Activated CD4-positive, alpha-beta T cell treated with anti-CD3 and anti-CD28 coated beads, Interleukin-2, amount 10 ng/mL, durations not matched to agents 7 days and 5 days (primary cell): ENCODE measurements at regions not wholly inside any gene's neighbourhood (a gene's known extent, or its start where the extent isn't known, plus 50 kb on each side); places are given as distances from the start of the nearest gene placed in this dataset.
"Not testable (repeated sequence)": the region's sequence is repeated elsewhere in the genome, so short reads cannot be mapped to it uniquely, and the experiment has no call there.

Experiments used
- CTCF ChIA-PET: fragments of 350-600 bp; sonication (Branson Sonifier 250); formaldehyde crosslinking; loops from one replicate; lab custom pipeline; 2021; ENCODE audit warnings: antibody characterized with exemption; lab: Charles Lee
- POLR2A ChIA-PET: fragments of 350-600 bp; sonication (Branson Sonifier 250); formaldehyde crosslinking; loops from one replicate; lab custom pipeline; 2021; ENCODE audit warnings: antibody characterized with exemption; lab: Charles Lee
- DNase-seq: peaks from one replicate; pipeline ENCODE4 v3.0.0-alpha.2; 2020
- H3K27ac Mint-ChIP-seq: one replicate; pipeline ENCODE4 v1.8.0; 2021; ENCODE audit warnings: mild to moderate bottlenecking, moderate library complexity, mixed read lengths
- H3K27me3 Mint-ChIP-seq: one replicate; pipeline ENCODE4 v1.8.0; 2021; ENCODE audit warnings: mixed read lengths
- H3K36me3 Mint-ChIP-seq: one replicate; pipeline ENCODE4 v1.8.0; 2021; ENCODE audit warnings: low read depth, mixed read lengths
- H3K4me1 Mint-ChIP-seq: one replicate; pipeline ENCODE4 v1.8.0; 2021; ENCODE audit warnings: mixed read lengths
- H3K4me3 Mint-ChIP-seq: one replicate; pipeline ENCODE4 v1.8.0; 2021; ENCODE audit warnings: mild to moderate bottlenecking, moderate library complexity, mixed read lengths
- H3K9me3 Mint-ChIP-seq: one replicate; pipeline ENCODE4 v1.8.0; 2021; ENCODE audit warnings: mixed read lengths

GRCh38 chr14:105879503-105879866 lies 353.1 kb downstream of the TMEM121 start:
- H3K27me3 Mint-ChIP-seq = peaks cover 37% of the 10 kb centered on the region
- H3K36me3 Mint-ChIP-seq = no peaks in the 10 kb centered on the region
- no peak overlapping the region for H3K4me3 Mint-ChIP-seq
- peaks cover 5% of the 10 kb centered on the region for H3K4me1 Mint-ChIP-seq
- peak overlapping the region; percentile 57 for H3K27ac Mint-ChIP-seq
- CTCF ChIA-PET = no interaction called here
- no peak for DNase-seq
- POLR2A ChIA-PET = no interaction called here
- H3K9me3 Mint-ChIP-seq = no peaks in the 10 kb centered on the region

- H3K27me3 Mint-ChIP-seq = peaks cover 32% of the 10 kb centered on the region
- POLR2A ChIA-PET = no interaction called here
These were observed 353.6 kb downstream of the TMEM121 start for GRCh38 chr14:105879867-105880561.

DNA sequence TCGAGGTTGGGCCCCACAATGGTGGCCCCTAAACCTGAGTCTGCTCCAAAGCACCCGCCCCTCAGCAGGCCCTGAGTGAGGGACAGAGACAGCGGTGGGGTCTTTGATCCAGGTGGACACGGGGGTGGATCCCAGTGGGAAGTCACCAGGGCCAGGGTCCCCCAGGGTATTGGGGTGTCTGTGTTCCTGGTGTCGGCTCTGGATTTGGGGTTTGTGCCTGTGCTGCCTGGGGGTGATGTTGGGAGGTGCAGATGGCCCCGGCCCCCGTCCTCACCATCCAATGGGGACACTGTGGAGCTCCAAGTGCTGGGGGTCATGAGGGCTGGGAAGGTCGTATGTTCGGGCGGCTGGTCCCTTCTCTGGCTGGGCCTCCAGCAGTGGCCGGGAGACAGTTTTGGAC lies 354.2 kb downstream of the TMEM121 start:
- ChIA-PET CTCF (no interaction called here), POLR2A (no interaction called here)
- Mint-ChIP-seq H3K27me3 (peaks cover 26% of the 10 kb centered on the region), H3K4me3 (no peak overlapping the region), H3K9me3 (no peaks in the 10 kb centered on the region), H3K27ac (no peak overlapping the region), H3K4me1 (peaks cover 5% of the 10 kb centered on the region), H3K36me3 (no peaks in the 10 kb centered on the region)
- no peak for DNase-seq

More at GRCh38 chr14:105879867-105880561, 353.6 kb downstream of the TMEM121 start:
- Mint-ChIP-seq H3K9me3 (no peaks in the 10 kb centered on the region), H3K27ac (no peak overlapping the region), H3K36me3 (no peaks in the 10 kb centered on the region), H3K4me3 (no peak overlapping the region), H3K4me1 (peaks cover 5% of the 10 kb centered on the region)
- no peak for DNase-seq
- CTCF ChIA-PET = no interaction called here

DNA sequence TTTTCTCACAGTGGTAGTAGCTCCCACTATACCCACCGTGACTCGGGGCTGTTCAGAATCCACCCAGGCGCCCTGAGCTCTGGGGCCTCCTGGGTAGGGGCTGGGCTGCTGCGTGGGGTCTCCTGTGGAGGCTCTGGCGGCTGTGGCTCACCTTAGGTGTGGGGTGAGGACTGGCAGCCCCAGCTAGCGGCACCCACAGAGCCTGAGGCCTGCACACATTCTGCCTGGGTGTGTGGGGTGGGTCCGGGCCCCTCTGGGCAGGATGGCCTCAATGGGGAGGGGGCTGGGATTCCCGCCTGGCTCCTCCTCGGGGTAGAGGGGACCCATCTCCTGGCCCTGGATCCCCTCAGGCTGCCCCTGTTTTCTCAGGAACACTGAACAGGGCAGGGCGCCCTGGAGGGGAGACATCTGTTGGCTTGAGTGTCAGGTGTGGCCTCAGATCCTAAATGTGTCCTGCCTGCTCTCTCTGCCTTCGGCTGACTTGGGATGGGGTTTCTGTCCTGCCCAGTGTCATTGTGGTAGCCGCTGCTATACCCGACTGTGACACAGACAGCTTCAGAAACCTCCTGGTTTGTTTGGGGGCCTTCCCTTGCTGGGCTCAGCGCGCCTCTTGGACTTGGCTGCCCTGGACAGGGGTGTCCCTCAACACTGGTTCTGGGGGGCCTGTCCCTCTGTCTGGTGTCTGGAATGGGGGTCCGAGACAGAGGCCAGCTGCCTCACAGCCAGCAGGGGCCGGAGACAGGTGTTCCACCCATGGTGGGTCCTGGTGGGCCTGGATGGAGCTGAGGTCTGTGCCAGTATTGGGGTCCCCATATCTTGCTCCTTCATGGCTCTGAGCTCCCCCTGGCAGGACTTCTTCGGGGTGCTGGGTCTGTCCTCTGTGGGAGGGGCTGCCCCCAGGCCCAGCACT lies 354.9 kb downstream of the TMEM121 start:
- ChIA-PET CTCF (no interaction called here), POLR2A (no interaction called here)
- H3K4me3 Mint-ChIP-seq = no peak overlapping the region
- H3K9me3 Mint-ChIP-seq = no peaks in the 10 kb centered on the region
- H3K36me3 Mint-ChIP-seq = no peaks in the 10 kb centered on the region
- peaks cover 5% of the 10 kb centered on the region for H3K4me1 Mint-ChIP-seq
- DNase-seq = no peak
- H3K27me3 Mint-ChIP-seq = peaks cover 20% of the 10 kb centered on the region
- H3K27ac Mint-ChIP-seq = no peak overlapping the region

- H3K36me3 Mint-ChIP-seq, DNase-seq, H3K27ac Mint-ChIP-seq, H3K4me3 Mint-ChIP-seq, POLR2A ChIA-PET, H3K4me1 Mint-ChIP-seq, CTCF ChIA-PET, H3K9me3 Mint-ChIP-seq: not testable (repeated sequence)
- H3K27me3 Mint-ChIP-seq = peaks cover 12% of the 10 kb centered on the region
These were observed 355.6 kb downstream of the TMEM121 start for GRCh38 chr14:105882011-105882410.

DNA sequence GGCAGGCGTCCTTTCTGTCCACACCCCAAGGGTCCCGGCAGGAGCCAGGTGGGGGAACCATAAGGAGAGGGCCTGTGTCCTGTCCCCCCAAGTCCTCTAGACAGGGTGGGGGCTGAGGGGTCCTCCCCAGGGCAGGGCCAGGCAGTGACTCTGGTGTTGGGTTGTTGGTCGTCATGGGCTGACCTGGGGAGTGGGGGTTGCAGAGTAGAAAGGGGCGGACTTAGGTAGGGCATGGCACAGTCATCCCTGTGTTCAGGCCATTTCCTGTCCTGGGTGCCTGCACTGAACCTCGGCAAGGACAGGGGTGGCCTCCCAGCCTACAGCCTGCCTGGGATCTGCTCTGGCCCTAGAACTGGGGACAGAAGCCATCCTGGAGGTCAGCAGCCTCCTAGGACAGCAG lies 356.2 kb downstream of the TMEM121 start:
- DNase-seq = no peak
- ChIA-PET POLR2A (no interaction called here), CTCF (no interaction called here)
- Mint-ChIP-seq H3K36me3 (no peaks in the 10 kb centered on the region), H3K4me3 (no peak overlapping the region), H3K9me3 (no peaks in the 10 kb centered on the region), H3K27ac (no peak overlapping the region), H3K4me1 (peaks cover 9% of the 10 kb centered on the region), H3K27me3 (peaks cover 10% of the 10 kb centered on the region)

GRCh38 chr14:105883066-105884005 lies 357.0 kb downstream of the TMEM121 start:
- ChIA-PET POLR2A (no interaction called here), CTCF (no interaction called here)
- no peak overlapping the region for H3K4me3 Mint-ChIP-seq
- peaks cover 12% of the 10 kb centered on the region for H3K27me3 Mint-ChIP-seq
- H3K9me3 Mint-ChIP-seq = no peaks in the 10 kb centered on the region
- peaks cover 16% of the 10 kb centered on the region for H3K4me1 Mint-ChIP-seq
- H3K27ac Mint-ChIP-seq = no peak overlapping the region
- DNase-seq = no peak
- no peaks in the 10 kb centered on the region for H3K36me3 Mint-ChIP-seq

- DNase-seq, H3K9me3 Mint-ChIP-seq, POLR2A ChIA-PET, H3K4me3 Mint-ChIP-seq, H3K36me3 Mint-ChIP-seq, CTCF ChIA-PET: not testable (repeated sequence)
- peaks cover 18% of the 10 kb centered on the region for H3K27me3 Mint-ChIP-seq
- peak overlapping the region; percentile 36 for H3K27ac Mint-ChIP-seq
- peaks cover 24% of the 10 kb centered on the region for H3K4me1 Mint-ChIP-seq
These were observed 357.9 kb downstream of the TMEM121 start for GRCh38 chr14:105884192-105884807.

DNA sequence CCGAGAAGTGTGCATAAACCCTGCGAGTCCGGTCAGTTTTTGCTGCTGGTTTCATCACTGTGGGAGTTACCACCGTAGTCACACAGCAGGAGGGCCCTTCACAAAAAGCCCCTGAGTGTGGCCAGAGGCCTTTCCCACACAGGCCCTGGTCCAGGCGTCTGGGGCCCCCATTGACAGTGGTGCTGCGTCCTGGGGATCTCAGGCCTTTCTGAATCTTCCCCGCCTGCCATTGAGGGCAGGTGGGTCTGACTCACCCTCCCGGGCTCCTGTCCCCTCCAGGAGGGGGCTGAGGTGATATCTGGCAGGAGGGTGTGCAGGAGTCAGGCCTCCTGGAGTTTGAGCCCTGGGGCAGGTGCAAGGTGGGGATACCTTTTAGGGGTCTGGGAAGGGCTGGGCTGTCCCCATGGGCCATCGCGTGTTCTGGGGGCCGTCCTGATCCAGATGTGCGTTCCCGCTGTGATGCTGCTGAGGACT lies 358.5 kb downstream of the TMEM121 start:
- H3K27me3 Mint-ChIP-seq = peaks cover 16% of the 10 kb centered on the region
- H3K36me3 Mint-ChIP-seq = no peaks in the 10 kb centered on the region
- ChIA-PET CTCF (no interaction called here), POLR2A (no interaction called here)
- H3K27ac Mint-ChIP-seq = peak overlapping the region; percentile 62
- no peak overlapping the region for H3K4me3 Mint-ChIP-seq
- H3K4me1 Mint-ChIP-seq = peaks cover 25% of the 10 kb centered on the region
- H3K9me3 Mint-ChIP-seq = no peaks in the 10 kb centered on the region
- DNase-seq = no peak

GRCh38 chr14:105885561-105886320 lies 359.4 kb downstream of the TMEM121 start:
- ChIA-PET POLR2A (no interaction called here), CTCF (no interaction called here)
- H3K36me3 Mint-ChIP-seq = no peaks in the 10 kb centered on the region
- no peaks in the 10 kb centered on the region for H3K9me3 Mint-ChIP-seq
- no peak for DNase-seq
- peaks cover 16% of the 10 kb centered on the region for H3K27me3 Mint-ChIP-seq
- H3K4me3 Mint-ChIP-seq = no peak overlapping the region
- H3K27ac Mint-ChIP-seq = no peak overlapping the region
- peaks cover 29% of the 10 kb centered on the region for H3K4me1 Mint-ChIP-seq

GRCh38 chr14:105886791-105887191 lies 360.4 kb downstream of the TMEM121 start:
- peaks cover 16% of the 10 kb centered on the region for H3K27me3 Mint-ChIP-seq
- DNase-seq, H3K4me3 Mint-ChIP-seq, H3K36me3 Mint-ChIP-seq, H3K9me3 Mint-ChIP-seq, H3K27ac Mint-ChIP-seq, POLR2A ChIA-PET, CTCF ChIA-PET: not testable (repeated sequence)
- H3K4me1 Mint-ChIP-seq = peaks cover 29% of the 10 kb centered on the region

- H3K4me3 Mint-ChIP-seq = no peak overlapping the region
- POLR2A ChIA-PET = interaction anchor here (0.6 kb wide), 1 partner anchor 1290 kb away, joined by 3 read pairs; no protein-coding TSS in a partner anchor
- no peak overlapping the region for H3K27ac Mint-ChIP-seq
- H3K36me3 Mint-ChIP-seq = no peaks in the 10 kb centered on the region
- peaks cover 29% of the 10 kb centered on the region for H3K4me1 Mint-ChIP-seq
- DNase-seq = no peak
- H3K27me3 Mint-ChIP-seq = peaks cover 16% of the 10 kb centered on the region
- no peaks in the 10 kb centered on the region for H3K9me3 Mint-ChIP-seq
- CTCF ChIA-PET = no interaction called here
These were observed 361.3 kb downstream of the TMEM121 start for GRCh38 chr14:105887692-105888091.
